Epithelial cell of proximal tubule (primary cell): ENCODE measurements at regions not wholly inside any gene's neighbourhood (a gene's known extent, or its start where the extent isn't known, plus 50 kb on each side); places are given as distances from the start of the nearest gene placed in this dataset.

Experiments used
- DNase-seq: peaks from one replicate; pipeline ENCODE4 v3.0.0-alpha.2; 2011; ENCODE audit warnings: low read depth
- H3K4me3 ChIP-seq: 2 replicates; pipeline ENCODE4 v1.5.1; 2011; ENCODE audit warnings: low read depth, mild to moderate bottlenecking, low read length
- TF ChIP-seq, protein P1 (sequence below): conservative IDR thresholded peaks from 2 replicates; pipeline ENCODE4 v1.5.1; 2012; ENCODE audit warnings: low read depth, mild to moderate bottlenecking, low read length

DNA sequence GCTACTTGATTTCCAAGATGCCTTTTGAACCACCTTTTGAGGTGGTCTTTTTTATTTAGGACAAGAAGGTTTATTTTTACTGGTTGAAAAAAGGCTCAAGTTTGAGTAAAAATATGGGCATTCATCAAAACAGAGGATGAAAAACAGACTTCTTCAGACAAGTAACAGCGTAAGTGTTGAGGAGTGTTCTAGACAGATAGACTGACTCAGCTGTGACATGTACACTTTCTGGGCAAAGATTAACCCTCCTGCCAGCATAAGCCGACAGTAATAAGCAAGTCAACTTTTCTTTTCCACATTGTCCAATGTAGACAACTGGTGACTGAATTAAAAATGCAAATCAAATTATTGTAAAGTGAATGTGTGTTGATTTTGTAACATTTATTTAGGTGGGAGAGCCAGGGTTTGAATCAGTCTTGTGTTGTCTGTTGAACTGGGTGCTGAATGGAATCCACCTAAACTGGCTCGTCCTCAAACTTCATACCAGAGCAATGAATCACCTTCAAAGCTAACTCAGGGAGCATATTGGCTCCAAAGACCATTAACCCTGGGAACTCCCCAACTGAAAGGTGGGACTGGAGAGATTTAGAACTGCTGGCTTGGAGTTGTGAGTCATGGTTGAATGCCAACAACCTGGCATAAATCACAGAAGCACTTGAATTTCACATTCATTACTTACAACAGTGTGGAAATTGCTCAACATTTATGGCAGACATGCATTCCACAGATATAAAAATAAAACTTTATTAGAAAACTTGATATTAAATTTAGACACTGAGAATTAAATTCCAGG lies 377.0 kb downstream of the ETS1 start:
- peak overlapping the region; percentile 24 for H3K4me3 ChIP-seq
- TF ChIP-seq, protein P1, sequence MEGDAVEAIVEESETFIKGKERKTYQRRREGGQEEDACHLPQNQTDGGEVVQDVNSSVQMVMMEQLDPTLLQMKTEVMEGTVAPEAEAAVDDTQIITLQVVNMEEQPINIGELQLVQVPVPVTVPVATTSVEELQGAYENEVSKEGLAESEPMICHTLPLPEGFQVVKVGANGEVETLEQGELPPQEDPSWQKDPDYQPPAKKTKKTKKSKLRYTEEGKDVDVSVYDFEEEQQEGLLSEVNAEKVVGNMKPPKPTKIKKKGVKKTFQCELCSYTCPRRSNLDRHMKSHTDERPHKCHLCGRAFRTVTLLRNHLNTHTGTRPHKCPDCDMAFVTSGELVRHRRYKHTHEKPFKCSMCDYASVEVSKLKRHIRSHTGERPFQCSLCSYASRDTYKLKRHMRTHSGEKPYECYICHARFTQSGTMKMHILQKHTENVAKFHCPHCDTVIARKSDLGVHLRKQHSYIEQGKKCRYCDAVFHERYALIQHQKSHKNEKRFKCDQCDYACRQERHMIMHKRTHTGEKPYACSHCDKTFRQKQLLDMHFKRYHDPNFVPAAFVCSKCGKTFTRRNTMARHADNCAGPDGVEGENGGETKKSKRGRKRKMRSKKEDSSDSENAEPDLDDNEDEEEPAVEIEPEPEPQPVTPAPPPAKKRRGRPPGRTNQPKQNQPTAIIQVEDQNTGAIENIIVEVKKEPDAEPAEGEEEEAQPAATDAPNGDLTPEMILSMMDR: no peak
- DNase-seq: peak; percentile 100

DNA sequence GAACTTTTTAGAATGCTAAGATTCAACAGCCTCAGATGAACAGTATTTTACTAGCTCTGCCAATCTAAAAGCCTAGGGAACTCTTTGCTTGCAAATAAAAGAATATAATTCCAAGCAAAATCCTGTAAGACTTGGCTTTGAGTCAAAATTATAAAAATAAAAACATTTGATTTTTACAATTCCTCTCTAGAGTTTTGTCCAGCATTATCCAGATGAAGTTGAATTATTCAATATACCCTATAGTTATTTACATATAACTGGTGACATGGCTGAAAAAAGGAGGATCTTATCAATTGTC lies 378.3 kb downstream of the ETS1 start:
- TF ChIP-seq, protein P1: no peak
- DNase-seq: no peak
- no peak overlapping the region for H3K4me3 ChIP-seq

GRCh38 chr11:128208329-128209137 lies 378.8 kb downstream of the ETS1 start:
- no peak overlapping the region for H3K4me3 ChIP-seq
- TF ChIP-seq, protein P1: no peak
- peak; percentile 93 for DNase-seq

- peak; percentile 100 for DNase-seq
- no peak overlapping the region for H3K4me3 ChIP-seq
- TF ChIP-seq, protein P1: no peak
Measured at GRCh38 chr11:128207861-128208321, 379.5 kb downstream of the ETS1 start.

DNA sequence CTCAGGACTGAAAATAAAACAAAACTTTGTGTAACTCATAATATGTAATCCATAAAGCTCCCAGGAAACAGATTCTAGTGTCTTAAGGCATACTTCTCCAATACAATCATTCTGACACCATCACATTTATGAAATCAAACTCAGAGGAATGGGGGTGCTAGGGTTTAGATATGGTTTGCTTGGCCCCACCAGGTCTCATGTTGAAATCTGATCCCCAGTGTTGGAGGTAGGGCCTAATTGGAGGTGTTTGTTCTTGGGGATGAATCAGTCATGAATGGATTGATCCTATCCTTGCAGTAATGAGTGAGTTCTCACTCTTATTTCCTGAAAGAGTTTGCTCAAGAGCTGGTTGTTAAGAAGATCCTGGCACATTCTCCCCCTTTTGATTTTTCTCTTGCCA lies 380.9 kb downstream of the ETS1 start:
- TF ChIP-seq, protein P1: no peak
- no peak overlapping the region for H3K4me3 ChIP-seq
- no peak for DNase-seq

- H3K4me3 ChIP-seq: no peak overlapping the region
- no peak for DNase-seq
Measured at GRCh38 chr11:128205796-128206195, 381.6 kb downstream of the ETS1 start.

More at GRCh38 chr11:128205796-128206195, 381.6 kb downstream of the ETS1 start:
- TF ChIP-seq, protein P1: no peak
